LNCAP (cell line): ENCODE measurements at regions not wholly inside any gene's neighbourhood (a gene's known extent, or its start where the extent isn't known, plus 50 kb on each side); places are given as distances from the start of the nearest gene placed in this dataset.

ENCODE experiments used
- CTCF ChIP-seq: fragments of 450-650 bp; IDR thresholded peaks from 2 replicates; pipeline ENCODE4 v1.5.1; 2017; ENCODE audit warnings: mild to moderate bottlenecking

- no peak for TF ChIP-seq CTCF
Observed at GRCh38 chr4:130812117-130812765, 1716.3 kb downstream of the C4orf33 start.

DNA sequence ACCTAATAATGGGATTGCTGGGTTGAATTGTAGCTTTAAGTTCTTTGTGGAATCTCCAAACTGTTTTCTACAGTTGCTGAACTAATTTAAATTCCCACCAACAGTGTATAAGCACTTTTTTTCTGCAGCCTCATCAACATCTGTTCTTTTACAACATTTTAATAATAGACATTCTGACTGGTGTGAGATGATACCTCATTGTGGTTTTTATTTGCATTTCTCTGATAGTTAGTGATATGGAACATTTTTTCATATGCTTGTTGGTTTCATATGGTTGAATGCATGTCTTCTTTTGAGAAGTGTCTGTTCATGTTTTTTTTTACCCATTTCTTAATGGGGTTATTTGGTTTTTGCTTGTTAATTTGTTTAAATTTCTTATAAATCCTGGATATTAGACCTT, 1718.9 kb downstream of the C4orf33 start:
- no peak for TF ChIP-seq CTCF

DNA sequence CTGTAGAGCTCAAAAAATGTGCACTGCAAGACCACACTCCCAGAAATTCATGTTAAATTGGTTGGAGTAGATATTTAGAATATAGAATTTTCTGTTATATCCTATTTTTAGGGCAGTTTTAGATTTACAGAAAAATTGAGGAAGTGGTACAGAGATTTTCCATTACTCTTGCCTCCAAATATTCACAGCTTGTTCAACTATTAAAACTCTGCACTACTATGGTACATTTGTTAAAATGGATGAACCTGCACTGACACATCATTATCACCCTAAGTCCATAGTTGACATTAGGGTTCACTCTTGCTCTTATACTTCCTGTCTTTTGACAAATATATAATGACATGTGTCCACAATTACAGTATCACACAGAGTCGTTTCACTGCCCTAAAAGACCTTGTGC, 1724.5 kb downstream of the C4orf33 start:
- no peak for TF ChIP-seq CTCF

DNA sequence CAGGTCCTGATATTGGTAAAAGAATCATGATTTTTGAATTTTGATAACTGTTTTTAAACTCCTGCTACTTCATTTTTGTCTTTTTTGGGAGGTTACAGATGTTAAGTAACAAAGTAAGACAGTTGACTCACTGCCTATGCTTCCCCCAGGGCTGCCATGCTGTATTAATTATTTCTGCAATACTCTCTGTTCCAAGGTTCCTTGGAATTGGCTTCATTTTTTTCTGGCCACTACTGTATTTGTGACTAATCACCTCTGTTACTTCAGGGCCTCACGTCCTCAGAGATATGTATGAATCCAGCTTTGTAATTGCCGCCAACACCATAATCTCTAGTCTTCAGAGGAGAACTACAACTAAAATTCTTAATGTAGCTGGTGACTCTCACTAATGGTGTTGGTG, 1729.3 kb downstream of the C4orf33 start:
- TF ChIP-seq CTCF: no peak

GRCh38 chr4:130850019-130850524, 1754.1 kb downstream of the C4orf33 start:
- no peak for TF ChIP-seq CTCF

- TF ChIP-seq CTCF: no peak
Observed at GRCh38 chr4:130851107-130851506, 1755.2 kb downstream of the C4orf33 start.

DNA sequence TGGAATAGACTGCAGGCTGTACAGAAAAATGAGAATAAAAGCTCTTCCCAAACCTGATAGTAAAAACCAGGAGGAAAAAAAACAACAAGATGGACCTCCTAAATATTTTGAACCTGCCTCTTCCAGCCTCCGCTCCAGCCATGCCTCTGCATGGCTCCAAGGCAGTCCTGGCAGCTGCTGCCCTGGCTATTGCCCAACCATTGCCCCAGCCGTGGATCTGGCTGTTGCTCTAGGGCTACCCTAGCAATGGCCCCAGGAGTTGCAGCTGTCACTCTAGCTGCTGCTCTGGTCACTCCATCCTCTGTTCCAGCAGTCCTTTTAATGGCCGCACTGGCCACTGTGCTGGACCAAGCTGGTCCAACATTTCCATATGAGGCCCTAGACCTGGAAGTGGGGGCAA, 1756.0 kb downstream of the C4orf33 start:
- TF ChIP-seq CTCF: no peak

DNA sequence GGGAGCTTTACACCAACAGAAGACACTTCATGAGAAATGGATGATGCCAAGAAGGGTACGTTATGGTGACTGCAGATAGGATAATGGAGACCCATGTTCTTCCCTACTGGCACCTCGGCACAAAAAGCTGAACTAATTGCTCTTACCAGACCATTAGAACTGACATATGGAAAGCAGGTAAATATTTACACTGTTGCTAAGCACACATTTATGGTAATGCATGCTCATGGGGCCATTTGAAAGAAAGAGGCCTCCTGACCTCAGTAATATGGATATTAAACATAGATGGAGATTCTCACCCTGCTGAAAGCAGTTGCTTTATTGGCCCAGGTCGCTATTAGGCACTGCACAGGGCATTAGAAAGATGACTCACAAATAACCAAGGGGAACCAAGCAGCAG, 1759.6 kb downstream of the C4orf33 start:
- TF ChIP-seq CTCF: no peak
